HG03045 (cell line): ENCODE measurements at regions not wholly inside any gene's neighbourhood (a gene's known extent, or its start where the extent isn't known, plus 50 kb on each side); places are given as distances from the start of the nearest gene placed in this dataset.
A peak's percentile ranks its signal among the peaks of the same experiment; 100 is the strongest.

Experiments used
- ATAC-seq: cut with Tn5 transposase; IDR thresholded peaks from one replicate; pipeline ENCODE4 v1.9.1; 2021; ENCODE audit warnings: mild to moderate bottlenecking, moderate library complexity; ENCODE audit not compliant: unreplicated experiment

DNA sequence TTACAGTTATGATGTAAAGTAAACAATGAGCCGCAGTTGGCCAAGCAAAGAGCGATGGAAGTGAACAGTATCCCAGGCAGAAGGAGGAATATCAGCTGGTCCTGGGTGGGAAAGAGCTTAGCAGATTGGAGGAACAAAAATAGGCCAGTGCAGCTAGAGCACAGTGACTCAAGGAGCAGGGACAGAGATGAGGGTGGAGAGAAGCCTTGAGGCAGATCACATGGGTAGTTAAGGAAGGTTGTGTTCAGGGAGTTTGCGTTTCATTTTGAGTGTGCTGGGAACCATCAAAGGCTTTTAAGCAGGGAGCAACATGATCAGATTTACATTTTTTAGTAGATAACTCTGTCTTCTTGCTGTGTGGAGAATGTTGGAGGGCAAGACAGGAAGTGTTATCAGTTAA, 113.6 kb downstream of the OAT start:
- ATAC-seq = no peak

DNA sequence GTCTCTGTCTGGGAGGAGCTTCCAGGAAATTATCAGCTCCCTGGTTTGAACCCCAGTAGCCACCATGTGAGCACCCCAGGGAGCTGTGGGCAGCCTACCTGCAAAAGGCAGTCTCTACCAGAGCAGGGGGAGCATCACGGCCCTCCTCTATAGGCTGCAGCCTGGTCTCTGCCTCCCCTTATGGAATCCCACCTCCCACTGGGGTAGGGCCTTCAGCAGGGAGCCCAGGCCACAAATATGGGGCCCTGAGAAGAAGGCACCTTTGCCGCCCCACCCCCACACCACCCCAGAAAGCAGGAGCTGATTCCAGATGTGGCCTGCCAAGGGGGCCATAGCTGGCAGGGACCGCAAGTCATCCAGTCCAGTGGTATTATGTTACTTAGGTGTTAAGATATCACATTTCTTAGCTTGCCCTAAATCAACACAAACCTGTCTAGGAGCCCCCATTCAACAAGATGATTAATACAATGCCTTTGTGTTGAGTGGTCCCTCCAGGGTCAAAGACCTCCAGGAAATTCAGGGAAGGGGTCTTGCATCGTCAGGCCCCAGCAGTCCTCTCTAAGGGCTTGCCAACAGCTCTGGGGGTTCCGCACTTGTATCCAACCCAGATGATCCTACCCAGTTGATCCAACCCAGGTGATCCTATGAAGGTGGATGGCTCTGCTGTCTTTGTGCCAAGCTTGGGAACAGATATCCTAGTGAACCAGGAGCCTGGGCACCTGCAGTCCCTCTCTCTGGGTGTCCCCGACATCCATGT, 114.9 kb downstream of the OAT start:
- no peak for ATAC-seq

DNA sequence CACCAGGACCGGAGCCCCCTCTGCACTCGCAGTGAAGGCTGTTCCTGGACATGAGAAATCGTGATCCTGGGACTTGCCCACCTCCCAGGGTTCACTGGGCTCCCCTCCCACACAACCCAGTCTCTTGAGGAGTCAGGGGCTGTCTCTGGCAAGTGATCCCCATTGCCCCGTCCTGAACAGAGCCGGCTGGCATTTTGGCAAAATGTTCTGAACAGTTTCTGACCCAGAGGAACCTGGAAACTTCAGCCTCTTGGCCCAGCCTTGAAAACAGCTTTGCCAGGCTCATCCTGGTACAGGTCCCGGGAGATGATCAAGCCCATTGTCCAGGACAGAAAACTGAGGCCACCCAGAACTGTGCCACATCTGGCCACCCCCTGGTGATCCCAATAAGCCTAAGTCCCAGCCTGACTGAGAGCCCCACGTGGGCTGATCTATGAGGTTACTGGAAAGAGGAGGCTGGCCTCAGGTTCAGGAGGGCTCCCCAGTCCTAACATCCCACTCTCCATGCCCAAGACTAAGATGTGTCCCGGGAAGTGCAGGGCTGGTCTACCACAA, 115.7 kb downstream of the OAT start:
- ATAC-seq = no peak

DNA sequence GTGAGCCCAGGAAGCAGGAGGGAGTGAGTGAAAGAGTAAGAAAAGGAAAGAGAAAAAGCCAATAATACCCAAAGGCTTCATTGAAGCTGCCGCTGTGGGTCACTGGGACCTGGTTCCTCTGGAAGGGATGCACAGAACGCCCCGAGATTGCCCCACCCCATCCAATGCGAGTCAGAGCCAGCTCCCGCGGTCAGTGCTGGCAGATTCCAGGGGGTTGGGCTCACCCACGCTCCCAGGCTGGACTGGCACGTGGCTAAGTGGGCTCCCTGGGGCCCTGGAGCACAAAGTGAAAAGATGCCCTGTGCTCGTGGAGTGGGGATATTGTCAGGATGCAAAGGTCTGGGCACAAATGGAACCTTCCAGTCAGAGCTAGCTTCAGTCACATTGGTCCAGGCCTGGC, 117.0 kb downstream of the OAT start:
- no peak for ATAC-seq

DNA sequence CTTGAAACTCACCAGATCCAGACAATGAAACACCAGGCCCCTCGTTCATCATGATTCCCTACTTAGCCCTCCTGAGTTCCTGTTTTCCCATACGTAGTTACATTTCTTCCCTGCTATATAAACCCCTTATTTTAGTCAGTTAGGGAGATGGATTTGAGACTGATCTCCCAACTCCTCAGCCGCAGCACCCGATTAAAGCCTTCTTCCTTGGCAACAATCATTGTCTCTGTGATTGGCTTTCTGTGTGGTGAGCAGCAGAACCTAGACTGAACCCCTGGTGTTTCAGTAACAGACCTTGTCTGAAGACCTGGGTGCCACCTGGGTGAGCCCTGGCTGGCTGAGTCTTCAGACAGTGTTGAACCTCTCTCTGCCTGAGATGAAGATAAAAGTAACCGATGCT, 118.0 kb downstream of the OAT start:
- no peak for ATAC-seq

DNA sequence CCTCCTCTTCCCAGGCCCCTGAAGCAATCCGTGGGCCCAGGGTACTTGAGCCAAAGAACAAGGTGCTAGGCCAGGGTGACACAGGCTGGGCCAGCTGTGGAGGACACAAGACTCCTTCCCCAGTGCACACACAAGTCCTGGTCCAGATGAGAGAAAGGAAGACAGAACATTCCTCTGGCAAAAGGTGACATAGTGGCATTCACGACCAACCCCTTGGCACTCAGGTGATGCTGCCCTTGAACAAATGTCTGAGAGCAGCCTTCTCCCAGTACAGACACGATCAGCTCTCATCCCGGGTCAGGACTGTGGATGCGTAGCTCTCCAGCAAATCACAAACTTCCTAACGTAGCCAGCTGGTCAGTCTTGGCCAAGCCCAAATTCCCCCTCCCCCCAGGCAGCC, 118.5 kb downstream of the OAT start:
- no peak for ATAC-seq

DNA sequence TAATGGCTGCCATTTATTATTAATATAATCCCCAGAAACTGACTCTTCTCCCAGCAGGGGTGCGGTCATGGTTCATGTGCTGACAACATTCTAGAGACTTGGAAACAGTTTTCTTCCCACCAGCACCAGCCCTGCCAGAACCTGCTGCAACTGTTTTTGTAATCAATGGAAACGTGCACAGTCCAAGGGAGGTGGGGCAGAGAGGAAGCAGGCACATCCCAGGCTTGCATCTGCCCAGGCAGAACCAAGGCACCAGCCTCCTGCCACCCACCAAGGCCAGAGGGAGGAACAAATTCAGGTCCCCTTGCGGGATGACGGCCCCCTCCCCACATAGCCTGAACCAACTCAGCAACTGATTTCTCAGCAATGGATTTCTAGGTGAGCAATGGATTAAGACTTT, 119.0 kb downstream of the OAT start:
- no peak for ATAC-seq

DNA sequence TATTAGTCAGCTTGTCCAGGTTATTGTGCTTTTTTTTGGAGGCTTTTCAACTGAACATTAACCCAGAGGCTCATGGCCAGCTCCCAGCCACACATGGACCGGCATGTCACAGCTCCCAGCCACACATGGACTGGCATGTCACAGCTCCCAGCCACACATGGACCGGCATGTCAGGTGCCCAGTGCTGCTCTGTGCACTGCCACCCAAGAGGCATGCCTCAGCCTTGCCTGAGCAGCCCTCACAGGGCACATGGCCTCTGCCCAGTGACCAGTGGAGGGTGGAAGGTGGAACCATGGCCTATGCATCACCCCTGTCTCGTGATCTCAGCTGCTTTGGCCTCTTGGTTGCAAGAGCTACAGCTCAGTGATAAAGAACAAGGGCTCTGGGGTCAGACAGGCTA, 119.8 kb downstream of the OAT start:
- no peak for ATAC-seq

DNA sequence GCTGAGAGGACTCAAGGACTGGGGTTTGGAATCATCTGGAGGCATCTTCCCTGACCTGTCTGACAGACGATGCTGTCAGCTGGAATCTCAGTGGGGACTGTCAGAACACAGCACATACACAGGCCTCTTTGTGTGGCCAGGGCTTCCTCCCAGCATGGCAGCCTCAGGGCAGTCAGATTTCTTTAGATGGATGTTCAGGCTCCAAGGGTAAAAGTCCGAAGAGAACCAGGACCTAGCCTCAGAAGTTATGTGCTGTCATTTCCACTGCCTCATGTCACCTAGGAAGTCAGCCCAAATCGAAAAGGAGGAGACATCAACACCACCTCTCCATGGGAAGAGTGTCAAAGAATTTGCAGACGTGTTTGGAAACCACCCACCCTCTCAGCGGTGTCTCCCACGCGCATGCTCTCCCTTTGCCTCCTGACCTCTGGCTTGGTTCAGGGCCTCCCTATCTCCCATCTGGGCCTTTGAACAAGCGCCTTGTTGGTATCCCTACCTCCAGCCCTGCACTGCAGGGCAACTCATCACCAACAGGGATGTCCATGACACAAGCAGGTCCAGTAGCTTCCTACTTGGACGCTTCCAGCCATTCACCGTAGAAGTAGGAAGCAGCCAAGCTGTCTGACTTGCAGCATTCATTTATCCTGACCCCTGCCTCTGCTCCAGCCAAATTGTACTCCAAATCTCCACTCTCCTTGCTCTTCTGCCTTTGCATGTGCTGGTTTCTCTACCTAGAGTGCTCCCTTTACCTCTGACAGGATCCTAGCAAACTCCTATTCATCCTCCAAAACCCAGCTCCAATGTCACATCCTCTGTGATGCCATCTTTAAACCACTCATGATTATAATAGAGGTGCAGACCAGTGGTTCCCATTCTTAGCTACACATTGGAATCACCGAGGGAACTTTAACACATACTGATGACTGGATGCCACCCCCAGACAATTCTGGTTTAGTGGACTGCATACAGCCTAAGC, 121.6 kb downstream of the OAT start:
- ATAC-seq = no peak

DNA sequence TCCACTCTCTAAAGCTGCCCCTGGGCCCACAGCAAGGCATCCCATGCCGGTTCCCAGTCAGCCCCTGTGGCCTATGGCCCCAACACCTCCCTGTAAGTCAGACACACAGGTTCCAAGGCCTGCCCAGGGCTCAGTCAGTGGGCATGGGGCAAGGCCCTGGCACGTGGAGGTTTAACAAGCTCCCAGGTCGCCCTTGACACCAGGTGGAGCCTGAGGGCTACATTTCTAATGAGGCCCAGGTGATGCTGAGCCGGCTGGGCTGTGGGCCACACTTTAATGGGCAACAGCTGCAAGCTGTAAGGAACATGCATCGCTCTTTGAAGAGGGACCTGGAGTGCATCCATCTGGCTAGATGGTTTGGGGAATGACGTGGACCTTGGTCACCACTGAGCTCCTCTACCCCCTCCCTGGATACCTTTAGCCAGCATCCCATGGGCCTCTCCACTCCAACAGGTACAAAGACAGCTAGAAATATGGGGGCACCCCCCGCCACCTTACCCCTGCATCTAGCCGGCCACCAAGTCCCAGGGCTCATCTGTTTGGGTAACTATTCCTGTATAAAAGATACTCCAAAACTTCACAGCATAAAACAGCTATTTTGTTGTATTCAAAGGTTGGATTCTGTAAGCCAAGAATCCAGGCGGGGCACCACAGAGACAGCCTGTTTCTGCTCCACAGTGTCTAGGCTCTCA, 122.5 kb downstream of the OAT start:
- no peak for ATAC-seq

DNA sequence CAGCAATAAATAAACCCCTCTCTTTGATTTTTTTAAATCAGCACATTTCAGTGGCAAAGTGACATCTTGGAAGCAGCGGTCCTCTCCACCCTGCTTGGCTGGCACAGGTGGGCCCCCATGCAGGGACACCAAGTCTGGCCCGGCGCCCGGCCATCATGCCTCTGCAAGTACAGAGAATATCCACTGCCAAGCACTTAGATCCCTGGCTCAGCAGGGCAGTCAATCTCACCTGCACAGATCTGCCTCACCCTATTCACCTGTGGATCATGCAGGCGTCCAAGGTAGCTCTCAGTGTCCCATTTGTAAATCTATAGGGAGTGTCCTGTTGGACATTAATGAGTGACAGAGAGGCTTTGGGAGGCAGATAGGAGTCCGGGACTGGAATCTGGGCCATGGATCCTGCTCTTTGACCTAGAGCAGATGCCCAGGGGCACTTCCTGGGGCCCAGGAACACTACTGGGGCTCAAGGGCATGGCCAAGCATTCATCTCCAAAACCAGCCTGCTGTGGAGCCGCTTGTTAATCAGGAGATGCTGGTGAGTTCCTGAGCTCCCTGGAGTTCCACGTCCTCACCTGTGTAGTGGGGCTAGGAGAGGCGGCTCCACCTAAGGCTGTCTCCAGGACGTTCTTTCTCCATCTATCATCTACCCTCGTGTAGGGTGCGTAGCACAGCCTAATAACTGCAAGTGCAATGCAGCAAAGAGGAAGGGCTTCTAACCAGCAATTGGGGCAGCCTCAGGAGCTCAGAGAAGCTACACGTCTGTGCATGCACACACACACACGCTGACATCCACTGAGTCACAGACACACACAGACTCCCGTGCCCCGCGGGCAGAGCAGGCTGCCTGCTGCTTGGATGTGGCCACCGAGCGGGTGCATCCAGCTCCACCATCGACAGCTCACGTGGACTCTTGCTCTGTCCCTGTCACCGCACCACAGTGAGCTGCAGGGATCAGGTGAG, 123.6 kb downstream of the OAT start:
- ATAC-seq = no peak

DNA sequence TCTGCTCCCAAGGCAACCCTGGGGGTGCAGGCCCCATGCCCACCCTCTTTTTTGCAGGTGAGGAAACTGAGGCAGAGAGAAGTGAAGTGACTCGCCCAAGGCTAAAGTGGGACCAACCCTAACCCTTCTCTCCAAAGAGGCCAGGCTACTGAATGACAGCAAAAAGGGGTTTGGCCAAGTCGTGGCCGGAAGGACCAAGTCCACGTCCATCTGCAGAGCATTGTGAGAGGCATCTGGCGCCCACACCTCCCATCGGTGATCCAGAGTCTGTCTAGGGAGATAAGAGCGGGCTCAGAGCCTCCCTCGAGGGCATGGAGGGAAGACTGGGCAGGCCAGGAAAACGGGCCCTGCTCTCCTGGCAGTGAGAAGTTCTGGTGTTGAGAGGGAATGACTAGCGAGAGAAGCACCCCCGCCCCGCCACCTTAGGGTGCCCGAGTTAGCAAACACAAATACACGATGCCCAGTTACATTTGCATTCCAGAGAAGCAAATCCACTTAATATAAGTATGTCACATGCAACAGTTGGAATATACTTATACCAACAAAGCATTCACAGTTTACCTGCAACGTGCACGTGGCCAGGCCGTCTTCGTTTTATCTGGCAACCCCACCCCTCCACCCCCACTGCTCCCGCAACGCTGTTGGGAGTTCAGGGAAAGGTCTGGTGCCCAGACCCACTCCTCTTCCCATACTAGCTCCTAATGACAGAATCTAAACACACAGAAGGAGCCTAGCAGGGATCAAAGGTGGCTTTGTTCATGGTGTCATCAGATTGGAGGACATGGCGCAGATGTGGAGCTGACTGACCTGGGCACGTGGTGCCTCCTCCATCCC, 124.9 kb downstream of the OAT start:
- no peak for ATAC-seq

DNA sequence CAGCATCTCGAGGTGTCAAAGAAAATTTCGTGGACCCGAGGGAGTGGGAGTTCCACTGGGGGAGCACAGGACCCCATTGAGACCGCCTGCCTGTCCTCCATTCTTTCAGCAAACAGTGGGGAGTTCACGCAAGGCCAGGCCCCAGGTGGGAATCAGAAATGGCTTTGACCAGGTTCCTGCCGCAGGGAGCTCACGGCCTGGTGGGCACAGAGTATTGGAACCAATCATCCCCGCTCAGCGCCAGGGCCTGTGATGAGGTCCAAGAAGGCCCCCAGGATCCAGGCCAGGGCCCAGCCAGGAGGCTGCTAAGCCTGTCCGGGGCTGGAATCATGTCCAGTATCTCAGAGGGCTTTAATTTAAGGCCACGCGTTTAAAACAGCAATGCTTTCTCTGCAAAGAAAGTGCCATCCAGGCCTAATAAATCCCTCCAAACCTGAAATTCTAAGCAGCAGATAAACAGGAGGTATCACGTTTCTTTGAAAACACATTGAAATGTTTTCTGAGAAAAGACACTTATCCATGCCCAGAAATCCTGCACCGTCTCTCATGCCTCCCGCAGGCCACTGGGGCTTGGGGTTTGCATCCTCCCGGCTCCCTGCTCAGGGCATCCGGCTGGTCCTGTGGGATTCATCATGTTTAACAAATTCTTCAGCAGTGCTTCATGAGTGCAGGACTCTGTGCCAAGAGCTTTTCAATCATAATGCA, 125.7 kb downstream of the OAT start:
- no peak for ATAC-seq

DNA sequence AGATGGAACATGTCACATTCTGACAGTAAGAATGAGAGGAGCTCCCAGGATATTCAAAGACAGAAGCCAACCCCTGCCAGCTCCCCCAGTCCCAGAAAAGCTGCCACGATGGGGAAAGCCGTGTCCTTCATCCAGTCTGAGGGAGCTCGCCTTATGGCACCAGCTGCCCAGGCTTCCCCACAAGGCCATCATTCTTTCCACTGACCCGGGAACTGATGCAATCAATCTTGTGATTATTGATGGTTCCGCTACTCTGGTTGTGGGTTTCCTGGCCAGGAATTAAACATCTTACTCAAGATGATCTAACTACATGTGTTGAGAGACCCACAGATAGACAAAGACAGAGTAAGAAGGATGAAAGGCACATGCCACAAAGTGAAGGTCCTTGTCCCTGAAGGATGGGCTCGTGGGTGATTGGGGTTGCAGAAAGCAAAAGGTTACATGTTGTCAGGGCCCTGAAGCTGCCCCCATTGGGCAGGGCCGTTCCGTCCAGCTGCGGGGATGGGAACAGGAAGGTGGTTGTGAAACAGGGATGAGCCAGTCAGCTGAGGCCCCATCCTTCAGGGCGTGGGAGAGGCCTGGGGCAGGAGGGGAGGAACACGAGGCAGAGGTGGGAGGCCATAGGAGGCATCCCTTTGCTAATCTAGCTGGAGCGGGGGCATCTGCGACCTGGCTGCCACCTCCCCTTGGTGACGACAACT, 127.6 kb downstream of the OAT start:
- ATAC-seq = no peak

DNA sequence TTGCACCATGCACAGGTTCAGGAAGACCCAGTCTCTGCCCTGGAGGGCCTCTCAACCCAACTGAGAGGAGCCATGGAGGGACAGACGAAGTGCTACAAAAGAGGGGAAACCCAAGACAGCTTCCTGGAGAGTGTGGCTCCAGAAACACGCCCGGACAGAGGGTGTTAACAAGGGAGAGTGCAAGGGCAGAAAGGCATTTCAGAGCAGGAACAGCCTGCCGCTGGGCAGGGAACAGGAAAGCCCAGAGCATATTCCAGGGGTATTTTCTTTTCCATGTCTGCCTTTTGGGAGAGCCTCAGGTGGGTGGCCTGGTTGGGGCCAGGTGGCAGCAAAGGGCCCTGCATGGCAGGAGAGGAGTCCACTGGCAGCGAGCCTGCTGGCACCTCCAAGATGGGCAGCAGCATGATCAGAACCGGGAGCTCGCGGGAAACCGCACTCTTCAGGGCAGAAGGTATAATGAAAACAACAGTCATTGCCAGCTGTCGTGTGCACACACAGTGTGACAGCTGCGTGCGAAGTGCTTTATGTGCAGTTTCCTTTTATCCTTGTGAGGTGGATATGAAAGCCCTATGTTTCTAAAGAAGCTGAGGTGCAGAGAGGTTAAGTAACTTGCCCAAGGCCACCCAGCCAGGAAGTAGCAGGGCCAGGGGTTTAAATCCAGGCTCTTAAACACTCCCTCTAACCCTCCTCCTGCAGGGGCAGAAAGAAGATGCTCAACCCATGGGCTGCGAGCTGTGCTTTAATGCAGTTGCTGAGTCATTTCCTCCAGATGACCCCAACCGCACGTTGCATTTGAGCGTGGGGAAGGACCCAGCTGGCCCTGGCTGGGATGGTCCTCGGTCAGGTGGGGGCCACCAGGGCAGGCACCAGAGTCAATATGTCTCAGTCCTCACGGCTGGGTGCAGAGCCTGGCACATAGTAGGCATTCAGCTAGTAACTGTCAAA, 128.6 kb downstream of the OAT start:
- peak; percentile 43 for ATAC-seq

DNA sequence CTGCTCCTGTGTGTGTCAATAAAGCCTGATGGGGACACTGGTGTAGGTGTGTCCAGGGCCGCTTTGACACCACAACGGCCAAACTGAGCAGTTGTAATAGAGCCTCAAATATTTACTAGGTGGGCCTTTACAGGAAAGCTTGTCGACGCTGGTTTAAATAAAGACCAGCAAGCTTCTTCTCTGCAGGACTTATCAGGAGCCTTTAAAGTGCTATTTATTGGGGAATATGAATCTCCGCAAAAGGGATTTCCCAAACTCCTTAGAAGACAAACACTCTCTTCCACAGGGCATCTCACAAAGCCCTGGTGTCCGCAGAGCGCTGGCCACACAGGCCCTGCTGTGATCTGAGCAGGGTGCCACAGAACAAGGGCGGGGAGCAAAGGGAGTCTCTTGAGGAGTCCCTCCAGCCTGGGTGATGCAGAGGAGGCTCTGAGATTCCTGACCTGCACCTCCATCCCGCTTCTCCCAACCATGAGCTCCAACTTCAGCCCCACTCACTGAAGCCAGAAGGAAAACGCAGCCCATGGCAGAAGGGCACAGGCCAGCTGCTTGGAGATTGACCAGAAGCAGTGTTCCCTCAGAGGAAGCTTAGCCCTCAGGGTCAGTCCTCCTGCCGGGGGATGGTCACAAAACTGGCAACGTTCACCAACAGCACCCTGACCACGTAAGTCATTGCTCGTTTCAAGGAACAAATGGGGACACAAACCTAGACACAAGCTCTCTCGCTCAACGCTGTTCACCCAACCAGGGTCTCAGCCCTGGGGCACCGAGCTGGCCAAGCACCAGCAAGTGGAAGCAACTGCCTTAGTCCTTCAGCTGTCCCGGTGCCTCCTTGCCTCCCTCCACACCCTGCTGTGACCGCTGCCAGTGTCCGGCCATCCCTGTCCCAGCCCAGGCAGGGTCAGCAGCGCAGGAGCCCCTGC, 129.5 kb downstream of the OAT start:
- ATAC-seq = no peak
